ENCODE measurements at regions not wholly inside any gene's neighbourhood (a gene's known extent, or its start where the extent isn't known, plus 50 kb on each side); places are given as distances from the start of the nearest gene placed in this dataset.
A peak's percentile ranks its signal among the peaks of the same experiment; 100 is the strongest.

DNA sequence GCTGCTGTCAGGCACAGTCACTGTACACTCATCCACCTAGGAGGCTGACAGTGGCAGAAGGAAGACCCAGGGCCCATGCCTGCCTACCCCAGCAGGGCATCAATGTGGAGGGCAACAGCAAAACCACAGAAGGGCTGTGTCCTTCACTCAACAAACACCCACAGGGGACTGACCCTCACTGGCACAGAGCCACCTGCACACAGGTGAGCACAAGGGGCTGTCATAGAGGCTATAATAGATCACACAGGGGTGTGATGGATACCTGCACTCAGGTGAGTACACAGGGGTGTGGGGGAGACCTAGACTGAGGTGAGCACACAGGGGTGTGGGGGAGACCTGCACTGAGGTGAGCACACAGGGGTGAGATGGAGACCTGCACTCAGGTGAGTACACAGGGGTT lies 132.8 kb upstream of the TCERG1L start:
- TF ChIP-seq, protein P1, sequence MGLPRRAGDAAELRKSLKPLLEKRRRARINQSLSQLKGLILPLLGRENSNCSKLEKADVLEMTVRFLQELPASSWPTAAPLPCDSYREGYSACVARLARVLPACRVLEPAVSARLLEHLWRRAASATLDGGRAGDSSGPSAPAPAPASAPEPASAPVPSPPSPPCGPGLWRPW (IDR thresholded peaks at IDR 0.05) = no peak
- ChIA-PET CTCF (no interaction called here), POLR2A (no interaction called here)
- FAIRE-seq (no peak), ATAC-seq (no peak), DNase-seq (ENCODE audit: low read depth in 1 of 2, low spot score in 1 of 2) (no peak)
- no peaks in the 10 kb centered on the region for H3K4me1 ChIP-seq
- H3K4me2 ChIP-seq = no peak overlapping the region
- no peaks in the 10 kb centered on the region for H3K9me3 ChIP-seq
- H3K27ac ChIP-seq = no peak overlapping the region
- H3K4me3 ChIP-seq = no peak overlapping the region

DNA sequence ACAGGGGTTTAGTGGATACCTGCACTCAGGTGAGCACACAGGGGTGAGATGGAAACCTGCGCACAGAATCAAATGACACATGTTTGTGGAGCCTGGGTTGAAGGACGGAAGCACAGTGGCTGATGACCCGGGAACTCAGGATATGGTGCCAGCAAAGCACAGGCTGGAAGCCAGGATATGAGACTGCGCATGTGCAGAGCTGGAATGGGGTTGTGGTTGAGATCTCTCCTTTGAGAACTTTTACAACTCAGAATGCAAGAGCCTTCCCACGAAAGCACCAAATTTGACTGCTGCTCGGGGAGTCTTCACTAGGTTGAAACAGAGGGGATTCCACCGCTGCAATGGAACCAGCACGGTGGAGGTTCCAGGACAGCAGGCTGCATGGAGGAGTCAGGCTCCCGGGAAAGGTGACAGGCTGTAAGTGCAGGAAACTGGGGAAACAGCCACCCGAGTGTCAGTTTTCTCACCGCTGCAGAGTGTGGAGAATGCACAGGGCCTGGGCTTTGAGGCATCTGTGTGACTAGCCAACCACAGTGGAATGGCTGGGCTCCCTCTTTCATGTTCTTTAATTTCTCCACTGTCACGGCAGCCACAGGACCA lies 133.4 kb upstream of the TCERG1L start:
- H3K4me2 ChIP-seq = no peak overlapping the region
- TF ChIP-seq EP300 (IDR thresholded peaks at IDR 0.05) = no peak
- no peak for TF ChIP-seq EHF (CRISPR knock-in tag; IDR thresholded peaks at IDR 0.05)
- TF ChIP-seq, protein P2, sequence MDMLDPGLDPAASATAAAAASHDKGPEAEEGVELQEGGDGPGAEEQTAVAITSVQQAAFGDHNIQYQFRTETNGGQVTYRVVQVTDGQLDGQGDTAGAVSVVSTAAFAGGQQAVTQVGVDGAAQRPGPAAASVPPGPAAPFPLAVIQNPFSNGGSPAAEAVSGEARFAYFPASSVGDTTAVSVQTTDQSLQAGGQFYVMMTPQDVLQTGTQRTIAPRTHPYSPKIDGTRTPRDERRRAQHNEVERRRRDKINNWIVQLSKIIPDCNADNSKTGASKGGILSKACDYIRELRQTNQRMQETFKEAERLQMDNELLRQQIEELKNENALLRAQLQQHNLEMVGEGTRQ (IDR thresholded peaks at IDR 0.05) = no peak
- no peak for TF ChIP-seq TP53 (CRISPR knock-in tag; IDR thresholded peaks at IDR 0.05)
- TF ChIP-seq HOXB13 (CRISPR knock-in tag; IDR thresholded peaks at IDR 0.05; ENCODE audit: low read depth) = no peak
- no peak for TF ChIP-seq BHLHE40 (IDR thresholded peaks at IDR 0.05; ENCODE audit: low read depth, low read length)
- no peak for TF ChIP-seq ZNF302 (CRISPR knock-in tag; IDR thresholded peaks at IDR 0.05)
- TF ChIP-seq KDM5A (IDR thresholded peaks at IDR 0.05) = no peak
- TF ChIP-seq EHMT2 (IDR thresholded peaks at IDR 0.05; ENCODE audit: low read depth) = no peak
- no peak for TF ChIP-seq CBX8 (IDR thresholded peaks at IDR 0.05)
- TF ChIP-seq, protein P3, sequence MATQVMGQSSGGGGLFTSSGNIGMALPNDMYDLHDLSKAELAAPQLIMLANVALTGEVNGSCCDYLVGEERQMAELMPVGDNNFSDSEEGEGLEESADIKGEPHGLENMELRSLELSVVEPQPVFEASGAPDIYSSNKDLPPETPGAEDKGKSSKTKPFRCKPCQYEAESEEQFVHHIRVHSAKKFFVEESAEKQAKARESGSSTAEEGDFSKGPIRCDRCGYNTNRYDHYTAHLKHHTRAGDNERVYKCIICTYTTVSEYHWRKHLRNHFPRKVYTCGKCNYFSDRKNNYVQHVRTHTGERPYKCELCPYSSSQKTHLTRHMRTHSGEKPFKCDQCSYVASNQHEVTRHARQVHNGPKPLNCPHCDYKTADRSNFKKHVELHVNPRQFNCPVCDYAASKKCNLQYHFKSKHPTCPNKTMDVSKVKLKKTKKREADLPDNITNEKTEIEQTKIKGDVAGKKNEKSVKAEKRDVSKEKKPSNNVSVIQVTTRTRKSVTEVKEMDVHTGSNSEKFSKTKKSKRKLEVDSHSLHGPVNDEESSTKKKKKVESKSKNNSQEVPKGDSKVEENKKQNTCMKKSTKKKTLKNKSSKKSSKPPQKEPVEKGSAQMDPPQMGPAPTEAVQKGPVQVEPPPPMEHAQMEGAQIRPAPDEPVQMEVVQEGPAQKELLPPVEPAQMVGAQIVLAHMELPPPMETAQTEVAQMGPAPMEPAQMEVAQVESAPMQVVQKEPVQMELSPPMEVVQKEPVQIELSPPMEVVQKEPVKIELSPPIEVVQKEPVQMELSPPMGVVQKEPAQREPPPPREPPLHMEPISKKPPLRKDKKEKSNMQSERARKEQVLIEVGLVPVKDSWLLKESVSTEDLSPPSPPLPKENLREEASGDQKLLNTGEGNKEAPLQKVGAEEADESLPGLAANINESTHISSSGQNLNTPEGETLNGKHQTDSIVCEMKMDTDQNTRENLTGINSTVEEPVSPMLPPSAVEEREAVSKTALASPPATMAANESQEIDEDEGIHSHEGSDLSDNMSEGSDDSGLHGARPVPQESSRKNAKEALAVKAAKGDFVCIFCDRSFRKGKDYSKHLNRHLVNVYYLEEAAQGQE (IDR thresholded peaks at IDR 0.05) = no peak
- TF ChIP-seq CHD2 (IDR thresholded peaks at IDR 0.05; ENCODE audit: low read length, partially characterized antibody) = no peak
- no peak for TF ChIP-seq POLR2AphosphoS2 (conservative IDR thresholded peaks at IDR 0.05; ENCODE audit: low read length)
- no peak for TF ChIP-seq MAFK (IDR thresholded peaks at IDR 0.05; ENCODE audit: partially characterized antibody)
- no peak for TF ChIP-seq RCOR1 (IDR thresholded peaks at IDR 0.05; ENCODE audit: low read depth, low read length)
- no peak for TF ChIP-seq JUN (IDR thresholded peaks at IDR 0.05)
- no peak for TF ChIP-seq CHD4 (IDR thresholded peaks at IDR 0.05; ENCODE audit: borderline replicate concordance)
- TF ChIP-seq RFX5 (IDR thresholded peaks at IDR 0.05) = no peak
- TF ChIP-seq FOSB (CRISPR knock-in tag; IDR thresholded peaks at IDR 0.05) = no peak
- no peaks in the 10 kb centered on the region for H3K9me3 ChIP-seq
- DNase-seq (ENCODE audit: low read depth in 1 of 2, low spot score in 1 of 2) = no peak
- WGBS (ENCODE audit: missing lambda C conversion rate) = 20% methylated on average over 12 of the region's 12 CpGs
- no peak overlapping the region for H3K27ac ChIP-seq
- H3K4me1 ChIP-seq = no peaks in the 10 kb centered on the region
- peak in 1 of 2 experiments; percentile 30; a peak in 1 of 6 replicates for ATAC-seq
- no peak for FAIRE-seq
- POLR2A ChIA-PET = no interaction called here
- no peak overlapping the region for H3K4me3 ChIP-seq
- CTCF ChIA-PET = no interaction called here

DNA sequence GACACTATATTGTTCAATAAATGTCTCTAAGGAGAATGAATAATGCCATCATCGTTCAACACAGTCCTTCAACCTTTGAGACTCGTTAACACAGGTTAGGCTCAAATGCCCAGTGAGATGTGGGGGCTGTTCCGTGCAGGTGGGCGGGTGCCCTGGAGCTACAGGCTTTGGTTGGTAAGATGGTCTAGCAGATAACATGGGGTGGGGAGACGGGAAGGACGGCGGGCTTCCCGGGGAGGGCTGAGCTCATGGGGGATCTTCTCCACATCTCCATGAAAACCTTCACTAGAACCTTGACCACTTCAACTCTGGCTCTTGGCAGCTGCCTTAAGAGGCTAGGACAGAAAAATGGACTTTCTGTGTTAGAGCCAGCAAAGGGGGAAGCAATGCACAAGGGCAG lies 134.1 kb upstream of the TCERG1L start:
- ATAC-seq (no peak), FAIRE-seq (no peak), DNase-seq (ENCODE audit: low read depth in 1 of 2, low spot score in 1 of 2) (no peak)
- POLR2A ChIA-PET = no interaction called here
- Histone ChIP-seq H3K9me3 (no peaks in the 10 kb centered on the region), H3K4me3 (no peak overlapping the region), H3K27ac (no peak overlapping the region), H3K4me1 (no peaks in the 10 kb centered on the region), H3K4me2 (no peak overlapping the region)
- CTCF ChIA-PET = no interaction called here
- 26% methylated on average over 8 of the region's 8 CpGs for WGBS (ENCODE audit: missing lambda C conversion rate)
- no peak for TF ChIP-seq RFX5 (IDR thresholded peaks at IDR 0.05)
- no peak for TF ChIP-seq ZSCAN20 (CRISPR knock-in tag; IDR thresholded peaks at IDR 0.05)
- TF ChIP-seq, protein P2 (IDR thresholded peaks at IDR 0.05) = no peak
- TF ChIP-seq, protein P4, sequence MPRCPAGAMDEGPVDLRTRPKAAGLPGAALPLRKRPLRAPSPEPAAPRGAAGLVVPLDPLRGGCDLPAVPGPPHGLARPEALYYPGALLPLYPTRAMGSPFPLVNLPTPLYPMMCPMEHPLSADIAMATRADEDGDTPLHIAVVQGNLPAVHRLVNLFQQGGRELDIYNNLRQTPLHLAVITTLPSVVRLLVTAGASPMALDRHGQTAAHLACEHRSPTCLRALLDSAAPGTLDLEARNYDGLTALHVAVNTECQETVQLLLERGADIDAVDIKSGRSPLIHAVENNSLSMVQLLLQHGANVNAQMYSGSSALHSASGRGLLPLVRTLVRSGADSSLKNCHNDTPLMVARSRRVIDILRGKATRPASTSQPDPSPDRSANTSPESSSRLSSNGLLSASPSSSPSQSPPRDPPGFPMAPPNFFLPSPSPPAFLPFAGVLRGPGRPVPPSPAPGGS (IDR thresholded peaks at IDR 0.05) = no peak
- TF ChIP-seq FOSL2 (IDR thresholded peaks at IDR 0.05) = no peak
- no peak for TF ChIP-seq FOSL2 (CRISPR knock-in tag; IDR thresholded peaks at IDR 0.05)
- TF ChIP-seq POLR2AphosphoS2 (conservative IDR thresholded peaks at IDR 0.05; ENCODE audit: low read length) = no peak
- TF ChIP-seq ZNF302 (CRISPR knock-in tag; IDR thresholded peaks at IDR 0.05) = no peak
- TF ChIP-seq, protein P5, sequence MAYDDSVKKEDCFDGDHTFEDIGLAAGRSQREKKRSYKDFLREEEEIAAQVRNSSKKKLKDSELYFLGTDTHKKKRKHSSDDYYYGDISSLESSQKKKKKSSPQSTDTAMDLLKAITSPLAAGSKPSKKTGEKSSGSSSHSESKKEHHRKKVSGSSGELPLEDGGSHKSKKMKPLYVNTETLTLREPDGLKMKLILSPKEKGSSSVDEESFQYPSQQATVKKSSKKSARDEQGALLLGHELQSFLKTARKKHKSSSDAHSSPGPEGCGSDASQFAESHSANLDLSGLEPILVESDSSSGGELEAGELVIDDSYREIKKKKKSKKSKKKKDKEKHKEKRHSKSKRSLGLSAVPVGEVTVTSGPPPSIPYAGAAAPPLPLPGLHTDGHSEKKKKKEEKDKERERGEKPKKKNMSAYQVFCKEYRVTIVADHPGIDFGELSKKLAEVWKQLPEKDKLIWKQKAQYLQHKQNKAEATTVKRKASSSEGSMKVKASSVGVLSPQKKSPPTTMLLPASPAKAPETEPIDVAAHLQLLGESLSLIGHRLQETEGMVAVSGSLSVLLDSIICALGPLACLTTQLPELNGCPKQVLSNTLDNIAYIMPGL (CRISPR knock-in tag; IDR thresholded peaks at IDR 0.05; ENCODE audit: borderline replicate concordance) = no peak
- TF ChIP-seq, protein P1 (IDR thresholded peaks at IDR 0.05) = no peak
- TF ChIP-seq MAFK (IDR thresholded peaks at IDR 0.05; ENCODE audit: partially characterized antibody) = no peak
